WTC11 (cell line): ENCODE measurements at regions not wholly inside any gene's neighbourhood (a gene's known extent, or its start where the extent isn't known, plus 50 kb on each side); places are given as distances from the start of the nearest gene placed in this dataset.

Source experiments
- ATAC-seq: fragments of 200-7000 bp; cut with Tn5 transposase; 2 replicates; pipeline ENCODE4 v1.10.0; 2021; ENCODE audit warnings: mild to moderate bottlenecking, moderate library complexity
- CTCF ChIA-PET: fragments of 300-600 bp; sonication (Branson Sonifier 250); formaldehyde crosslinking; loops from one replicate; lab custom pipeline; 2021; ENCODE audit warnings: antibody characterized with exemption; lab: Charles Lee
- POLR2A ChIA-PET: fragments of 350-600 bp; sonication (Branson Sonifier 250); formaldehyde crosslinking; loops from one replicate; lab custom pipeline; 2021; ENCODE audit warnings: antibody characterized with exemption; lab: Charles Lee
- DNase-seq: peaks from one replicate; pipeline ENCODE4 v3.0.0; 2021; ENCODE audit warnings: low spot score
- H3K27ac Mint-ChIP-seq: 2 replicates; pipeline ENCODE4 v1.8.0; 2021; ENCODE audit warnings: mixed read lengths
- H3K27me3 Mint-ChIP-seq: 2 replicates; pipeline ENCODE4 v1.8.0; 2021; ENCODE audit warnings: low read depth, mild to moderate bottlenecking, moderate library complexity, mixed read lengths
- H3K36me3 Mint-ChIP-seq: 2 replicates; pipeline ENCODE4 v1.8.0; 2021; ENCODE audit warnings: mixed read lengths
- H3K4me1 Mint-ChIP-seq: 2 replicates; pipeline ENCODE4 v1.8.0; 2022; ENCODE audit warnings: mixed read lengths
- H3K4me3 Mint-ChIP-seq: 2 replicates; pipeline ENCODE4 v1.8.0; 2021; ENCODE audit warnings: mild to moderate bottlenecking, moderate library complexity, mixed read lengths
- H3K9me3 Mint-ChIP-seq: 2 replicates; pipeline ENCODE4 v1.8.0; 2021; ENCODE audit warnings: mixed read lengths
- JAZF1 ChIP-seq: fragments of 250-450 bp; sonication (Bioruptor Pico); IDR thresholded peaks from 2 replicates; pipeline ENCODE4 v1.9.0; 2021; ENCODE audit warnings: moderate library complexity, mild to moderate bottlenecking, inconsistent platforms
- NFATC4 ChIP-seq: fragments of 250-450 bp; sonication (Bioruptor Pico); IDR thresholded peaks from 2 replicates; pipeline ENCODE4 v1.9.0; 2021; ENCODE audit warnings: mild to moderate bottlenecking
- NFYB ChIP-seq: sonication (generic); formaldehyde crosslinking; conservative IDR thresholded peaks from 2 replicates; pipeline ENCODE4 v1.8.0; 2022; ENCODE audit warnings: low read depth, missing genetic modification reagents
- SMAD3 ChIP-seq: sonication (generic); formaldehyde crosslinking; IDR thresholded peaks from 2 replicates; pipeline ENCODE4 v1.8.0; 2022; ENCODE audit warnings: missing genetic modification reagents, mild to moderate bottlenecking, borderline replicate concordance
- SMAD4 ChIP-seq: sonication (generic); formaldehyde crosslinking; IDR thresholded peaks from 2 replicates; pipeline ENCODE4 v1.8.0; 2022; ENCODE audit warnings: mild to moderate bottlenecking, missing genetic modification reagents
- SOX15 ChIP-seq: fragments of 250-450 bp; sonication (Bioruptor Pico); IDR thresholded peaks from 2 replicates; pipeline ENCODE4 v1.9.0; 2021; ENCODE audit warnings: mild to moderate bottlenecking
- TP53 ChIP-seq: sonication (generic); formaldehyde crosslinking; IDR thresholded peaks from 2 replicates; pipeline ENCODE4 v1.8.1; 2023; ENCODE audit warnings: mild to moderate bottlenecking, missing genetic modification reagents
- ZNF219 ChIP-seq: sonication (generic); formaldehyde crosslinking; IDR thresholded peaks from 2 replicates; pipeline ENCODE4 v1.8.0; 2023; ENCODE audit warnings: missing genetic modification reagents, mild to moderate bottlenecking, borderline replicate concordance
- ZNF671 ChIP-seq: fragments of 250-450 bp; sonication (Bioruptor Pico); IDR thresholded peaks from 2 replicates; pipeline ENCODE4 v1.8.0; 2021; ENCODE audit warnings: mild to moderate bottlenecking
- TF ChIP-seq, protein P1 (sequence below): sonication (generic); formaldehyde crosslinking; IDR thresholded peaks from 2 replicates; pipeline ENCODE4 v1.8.0; 2022; ENCODE audit warnings: mild to moderate bottlenecking, missing genetic modification reagents
- TF ChIP-seq, protein P2 (sequence below): sonication (generic); formaldehyde crosslinking; IDR thresholded peaks from 2 replicates; pipeline ENCODE4 v1.8.0; 2022; ENCODE audit warnings: mild to moderate bottlenecking, missing genetic modification reagents
- TF ChIP-seq, protein P3 (sequence below): sonication (generic); formaldehyde crosslinking; IDR thresholded peaks from 2 replicates; pipeline ENCODE4 v1.8.1; 2023; ENCODE audit warnings: mild to moderate bottlenecking, missing genetic modification reagents, moderate library complexity
- TF ChIP-seq, protein P4 (sequence below): sonication (generic); formaldehyde crosslinking; IDR thresholded peaks from 2 replicates; pipeline ENCODE4 v1.8.1; 2023; ENCODE audit warnings: mild to moderate bottlenecking, missing genetic modification reagents
- TF ChIP-seq, protein P5 (sequence below): fragments of 250-450 bp; sonication (Bioruptor Pico); IDR thresholded peaks from 2 replicates; pipeline ENCODE4 v1.9.0; 2021; ENCODE audit warnings: mild to moderate bottlenecking
- TF ChIP-seq, protein P6 (sequence below): sonication (generic); formaldehyde crosslinking; conservative IDR thresholded peaks from 2 replicates; pipeline ENCODE4 v1.8.1; 2022; ENCODE audit warnings: mild to moderate bottlenecking, missing genetic modification reagents
- TF ChIP-seq, protein P7 (sequence below): sonication (generic); formaldehyde crosslinking; IDR thresholded peaks from 2 replicates; pipeline ENCODE4 v1.8.0; 2022; ENCODE audit warnings: missing genetic modification reagents
- TF ChIP-seq, protein P8 (sequence below): sonication (generic); formaldehyde crosslinking; IDR thresholded peaks from 2 replicates; pipeline ENCODE4 v1.8.1; 2023; ENCODE audit warnings: mild to moderate bottlenecking, moderate library complexity, missing genetic modification reagents

DNA sequence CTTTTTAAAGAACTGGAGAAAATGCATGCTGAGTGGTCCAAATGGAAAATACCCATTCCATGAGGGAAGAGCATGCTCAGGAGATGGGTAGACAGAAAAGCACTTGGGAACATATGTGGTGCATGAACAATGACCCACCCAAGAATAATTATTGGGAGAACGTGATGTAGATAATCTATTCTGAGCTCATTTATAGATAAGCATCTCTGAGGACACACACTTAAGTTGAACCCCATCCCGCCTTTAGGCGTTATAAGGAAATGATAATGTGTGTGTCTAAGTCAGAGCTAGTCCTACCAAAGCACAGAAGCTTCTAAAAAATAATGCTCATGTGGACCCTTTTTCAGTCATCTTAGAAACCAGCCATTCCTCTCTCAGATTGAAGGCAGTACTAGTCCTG is 189.9 kb downstream of the KTN1 start:
- POLR2A ChIA-PET: no interaction called here
- no peak for DNase-seq
- no peak for ATAC-seq

DNA sequence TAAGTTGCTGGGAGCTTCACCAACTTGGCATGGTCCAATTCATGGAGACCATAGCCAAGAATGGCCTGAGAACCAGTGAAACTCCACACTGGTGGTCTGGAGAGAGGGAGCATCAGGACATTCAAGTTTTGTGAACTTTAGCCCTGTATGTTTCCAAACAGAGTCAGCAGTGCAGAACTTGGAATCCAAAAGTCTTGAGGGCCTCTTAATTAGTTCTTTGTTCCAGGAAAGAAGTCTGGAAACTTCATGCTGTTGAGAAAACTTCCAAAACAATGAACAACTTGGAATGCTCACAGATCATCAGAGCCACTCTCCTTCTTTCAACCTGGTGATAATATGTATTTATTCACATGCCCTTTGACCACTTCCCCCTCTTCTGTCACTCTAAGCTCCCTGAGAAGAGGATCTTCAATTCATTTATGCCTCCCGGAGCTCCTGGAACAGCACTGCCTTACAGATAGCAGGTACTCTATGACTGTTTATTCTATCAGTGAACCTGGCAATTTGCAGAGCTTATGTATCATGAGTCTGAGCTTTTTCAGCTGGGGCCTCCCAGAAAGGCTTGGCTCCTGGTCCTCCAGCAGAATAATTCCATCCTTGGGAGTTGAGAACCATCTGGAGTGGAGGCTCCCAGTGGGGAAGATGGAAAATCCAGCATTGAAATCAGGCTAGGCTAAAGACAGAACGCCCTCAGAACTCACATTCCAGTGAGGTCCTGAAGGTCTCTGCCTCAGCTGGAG is 191.4 kb downstream of the KTN1 start:
- no peaks in the 10 kb centered on the region for H3K4me1 Mint-ChIP-seq
- H3K4me3 Mint-ChIP-seq: no peak overlapping the region
- no peaks in the 10 kb centered on the region; the same call in 1 of the 2 replicates for H3K27me3 Mint-ChIP-seq
- H3K36me3 Mint-ChIP-seq: no peaks in the 10 kb centered on the region
- POLR2A ChIA-PET: no interaction called here
- H3K9me3 Mint-ChIP-seq: peaks cover 7% of the 10 kb centered on the region
- ATAC-seq: no peak
- H3K27ac Mint-ChIP-seq: no peak overlapping the region
- no peak for DNase-seq
- CTCF ChIA-PET: no interaction called here
- TF ChIP-seq, protein P1, sequence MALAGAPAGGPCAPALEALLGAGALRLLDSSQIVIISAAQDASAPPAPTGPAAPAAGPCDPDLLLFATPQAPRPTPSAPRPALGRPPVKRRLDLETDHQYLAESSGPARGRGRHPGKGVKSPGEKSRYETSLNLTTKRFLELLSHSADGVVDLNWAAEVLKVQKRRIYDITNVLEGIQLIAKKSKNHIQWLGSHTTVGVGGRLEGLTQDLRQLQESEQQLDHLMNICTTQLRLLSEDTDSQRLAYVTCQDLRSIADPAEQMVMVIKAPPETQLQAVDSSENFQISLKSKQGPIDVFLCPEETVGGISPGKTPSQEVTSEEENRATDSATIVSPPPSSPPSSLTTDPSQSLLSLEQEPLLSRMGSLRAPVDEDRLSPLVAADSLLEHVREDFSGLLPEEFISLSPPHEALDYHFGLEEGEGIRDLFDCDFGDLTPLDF (CRISPR knock-in tag): no peak
- TF ChIP-seq, protein P2, sequence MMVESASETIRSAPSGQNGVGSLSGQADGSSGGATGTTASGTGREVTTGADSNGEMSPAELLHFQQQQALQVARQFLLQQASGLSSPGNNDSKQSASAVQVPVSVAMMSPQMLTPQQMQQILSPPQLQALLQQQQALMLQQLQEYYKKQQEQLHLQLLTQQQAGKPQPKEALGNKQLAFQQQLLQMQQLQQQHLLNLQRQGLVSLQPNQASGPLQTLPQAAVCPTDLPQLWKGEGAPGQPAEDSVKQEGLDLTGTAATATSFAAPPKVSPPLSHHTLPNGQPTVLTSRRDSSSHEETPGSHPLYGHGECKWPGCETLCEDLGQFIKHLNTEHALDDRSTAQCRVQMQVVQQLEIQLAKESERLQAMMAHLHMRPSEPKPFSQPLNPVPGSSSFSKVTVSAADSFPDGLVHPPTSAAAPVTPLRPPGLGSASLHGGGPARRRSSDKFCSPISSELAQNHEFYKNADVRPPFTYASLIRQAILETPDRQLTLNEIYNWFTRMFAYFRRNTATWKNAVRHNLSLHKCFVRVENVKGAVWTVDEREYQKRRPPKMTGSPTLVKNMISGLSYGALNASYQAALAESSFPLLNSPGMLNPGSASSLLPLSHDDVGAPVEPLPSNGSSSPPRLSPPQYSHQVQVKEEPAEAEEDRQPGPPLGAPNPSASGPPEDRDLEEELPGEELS: no peak
- no peak for TF ChIP-seq SOX15 (CRISPR knock-in tag)
- TF ChIP-seq TP53: no peak
- TF ChIP-seq, protein P3, sequence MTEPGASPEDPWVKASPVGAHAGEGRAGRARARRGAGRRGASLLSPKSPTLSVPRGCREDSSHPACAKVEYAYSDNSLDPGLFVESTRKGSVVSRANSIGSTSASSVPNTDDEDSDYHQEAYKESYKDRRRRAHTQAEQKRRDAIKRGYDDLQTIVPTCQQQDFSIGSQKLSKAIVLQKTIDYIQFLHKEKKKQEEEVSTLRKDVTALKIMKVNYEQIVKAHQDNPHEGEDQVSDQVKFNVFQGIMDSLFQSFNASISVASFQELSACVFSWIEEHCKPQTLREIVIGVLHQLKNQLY (CRISPR knock-in tag): no peak
- no peak for TF ChIP-seq SMAD4 (CRISPR knock-in tag)
- TF ChIP-seq ZNF219 (CRISPR knock-in tag): no peak
- TF ChIP-seq NFATC4 (CRISPR knock-in tag): no peak
- no peak for TF ChIP-seq NFYB
- TF ChIP-seq, protein P4, sequence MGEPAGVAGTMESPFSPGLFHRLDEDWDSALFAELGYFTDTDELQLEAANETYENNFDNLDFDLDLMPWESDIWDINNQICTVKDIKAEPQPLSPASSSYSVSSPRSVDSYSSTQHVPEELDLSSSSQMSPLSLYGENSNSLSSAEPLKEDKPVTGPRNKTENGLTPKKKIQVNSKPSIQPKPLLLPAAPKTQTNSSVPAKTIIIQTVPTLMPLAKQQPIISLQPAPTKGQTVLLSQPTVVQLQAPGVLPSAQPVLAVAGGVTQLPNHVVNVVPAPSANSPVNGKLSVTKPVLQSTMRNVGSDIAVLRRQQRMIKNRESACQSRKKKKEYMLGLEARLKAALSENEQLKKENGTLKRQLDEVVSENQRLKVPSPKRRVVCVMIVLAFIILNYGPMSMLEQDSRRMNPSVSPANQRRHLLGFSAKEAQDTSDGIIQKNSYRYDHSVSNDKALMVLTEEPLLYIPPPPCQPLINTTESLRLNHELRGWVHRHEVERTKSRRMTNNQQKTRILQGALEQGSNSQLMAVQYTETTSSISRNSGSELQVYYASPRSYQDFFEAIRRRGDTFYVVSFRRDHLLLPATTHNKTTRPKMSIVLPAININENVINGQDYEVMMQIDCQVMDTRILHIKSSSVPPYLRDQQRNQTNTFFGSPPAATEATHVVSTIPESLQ: no peak

More for the DNA sequence above, 189.9 kb downstream of the KTN1 start:
- H3K27me3 Mint-ChIP-seq: no peaks in the 10 kb centered on the region; the same call in 1 of the 2 replicates
- H3K36me3 Mint-ChIP-seq: no peaks in the 10 kb centered on the region
- TF ChIP-seq, protein P5, sequence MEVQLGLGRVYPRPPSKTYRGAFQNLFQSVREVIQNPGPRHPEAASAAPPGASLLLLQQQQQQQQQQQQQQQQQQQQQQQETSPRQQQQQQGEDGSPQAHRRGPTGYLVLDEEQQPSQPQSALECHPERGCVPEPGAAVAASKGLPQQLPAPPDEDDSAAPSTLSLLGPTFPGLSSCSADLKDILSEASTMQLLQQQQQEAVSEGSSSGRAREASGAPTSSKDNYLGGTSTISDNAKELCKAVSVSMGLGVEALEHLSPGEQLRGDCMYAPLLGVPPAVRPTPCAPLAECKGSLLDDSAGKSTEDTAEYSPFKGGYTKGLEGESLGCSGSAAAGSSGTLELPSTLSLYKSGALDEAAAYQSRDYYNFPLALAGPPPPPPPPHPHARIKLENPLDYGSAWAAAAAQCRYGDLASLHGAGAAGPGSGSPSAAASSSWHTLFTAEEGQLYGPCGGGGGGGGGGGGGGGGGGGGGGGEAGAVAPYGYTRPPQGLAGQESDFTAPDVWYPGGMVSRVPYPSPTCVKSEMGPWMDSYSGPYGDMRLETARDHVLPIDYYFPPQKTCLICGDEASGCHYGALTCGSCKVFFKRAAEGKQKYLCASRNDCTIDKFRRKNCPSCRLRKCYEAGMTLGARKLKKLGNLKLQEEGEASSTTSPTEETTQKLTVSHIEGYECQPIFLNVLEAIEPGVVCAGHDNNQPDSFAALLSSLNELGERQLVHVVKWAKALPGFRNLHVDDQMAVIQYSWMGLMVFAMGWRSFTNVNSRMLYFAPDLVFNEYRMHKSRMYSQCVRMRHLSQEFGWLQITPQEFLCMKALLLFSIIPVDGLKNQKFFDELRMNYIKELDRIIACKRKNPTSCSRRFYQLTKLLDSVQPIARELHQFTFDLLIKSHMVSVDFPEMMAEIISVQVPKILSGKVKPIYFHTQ: no peak
- no peak for TF ChIP-seq JAZF1 (CRISPR knock-in tag)
- TF ChIP-seq, protein P6, sequence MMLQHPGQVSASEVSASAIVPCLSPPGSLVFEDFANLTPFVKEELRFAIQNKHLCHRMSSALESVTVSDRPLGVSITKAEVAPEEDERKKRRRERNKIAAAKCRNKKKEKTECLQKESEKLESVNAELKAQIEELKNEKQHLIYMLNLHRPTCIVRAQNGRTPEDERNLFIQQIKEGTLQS (CRISPR knock-in tag): no peak
- TF ChIP-seq, protein P7, sequence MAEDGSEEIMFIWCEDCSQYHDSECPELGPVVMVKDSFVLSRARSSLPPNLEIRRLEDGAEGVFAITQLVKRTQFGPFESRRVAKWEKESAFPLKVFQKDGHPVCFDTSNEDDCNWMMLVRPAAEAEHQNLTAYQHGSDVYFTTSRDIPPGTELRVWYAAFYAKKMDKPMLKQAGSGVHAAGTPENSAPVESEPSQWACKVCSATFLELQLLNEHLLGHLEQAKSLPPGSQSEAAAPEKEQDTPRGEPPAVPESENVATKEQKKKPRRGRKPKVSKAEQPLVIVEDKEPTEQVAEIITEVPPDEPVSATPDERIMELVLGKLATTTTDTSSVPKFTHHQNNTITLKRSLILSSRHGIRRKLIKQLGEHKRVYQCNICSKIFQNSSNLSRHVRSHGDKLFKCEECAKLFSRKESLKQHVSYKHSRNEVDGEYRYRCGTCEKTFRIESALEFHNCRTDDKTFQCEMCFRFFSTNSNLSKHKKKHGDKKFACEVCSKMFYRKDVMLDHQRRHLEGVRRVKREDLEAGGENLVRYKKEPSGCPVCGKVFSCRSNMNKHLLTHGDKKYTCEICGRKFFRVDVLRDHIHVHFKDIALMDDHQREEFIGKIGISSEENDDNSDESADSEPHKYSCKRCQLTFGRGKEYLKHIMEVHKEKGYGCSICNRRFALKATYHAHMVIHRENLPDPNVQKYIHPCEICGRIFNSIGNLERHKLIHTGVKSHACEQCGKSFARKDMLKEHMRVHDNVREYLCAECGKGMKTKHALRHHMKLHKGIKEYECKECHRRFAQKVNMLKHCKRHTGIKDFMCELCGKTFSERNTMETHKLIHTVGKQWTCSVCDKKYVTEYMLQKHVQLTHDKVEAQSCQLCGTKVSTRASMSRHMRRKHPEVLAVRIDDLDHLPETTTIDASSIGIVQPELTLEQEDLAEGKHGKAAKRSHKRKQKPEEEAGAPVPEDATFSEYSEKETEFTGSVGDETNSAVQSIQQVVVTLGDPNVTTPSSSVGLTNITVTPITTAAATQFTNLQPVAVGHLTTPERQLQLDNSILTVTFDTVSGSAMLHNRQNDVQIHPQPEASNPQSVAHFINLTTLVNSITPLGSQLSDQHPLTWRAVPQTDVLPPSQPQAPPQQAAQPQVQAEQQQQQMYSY (CRISPR knock-in tag): no peak
- TF ChIP-seq ZNF671 (CRISPR knock-in tag): no peak
- TF ChIP-seq, protein P8, sequence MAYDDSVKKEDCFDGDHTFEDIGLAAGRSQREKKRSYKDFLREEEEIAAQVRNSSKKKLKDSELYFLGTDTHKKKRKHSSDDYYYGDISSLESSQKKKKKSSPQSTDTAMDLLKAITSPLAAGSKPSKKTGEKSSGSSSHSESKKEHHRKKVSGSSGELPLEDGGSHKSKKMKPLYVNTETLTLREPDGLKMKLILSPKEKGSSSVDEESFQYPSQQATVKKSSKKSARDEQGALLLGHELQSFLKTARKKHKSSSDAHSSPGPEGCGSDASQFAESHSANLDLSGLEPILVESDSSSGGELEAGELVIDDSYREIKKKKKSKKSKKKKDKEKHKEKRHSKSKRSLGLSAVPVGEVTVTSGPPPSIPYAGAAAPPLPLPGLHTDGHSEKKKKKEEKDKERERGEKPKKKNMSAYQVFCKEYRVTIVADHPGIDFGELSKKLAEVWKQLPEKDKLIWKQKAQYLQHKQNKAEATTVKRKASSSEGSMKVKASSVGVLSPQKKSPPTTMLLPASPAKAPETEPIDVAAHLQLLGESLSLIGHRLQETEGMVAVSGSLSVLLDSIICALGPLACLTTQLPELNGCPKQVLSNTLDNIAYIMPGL: no peak
- no peak for TF ChIP-seq SMAD3
- peaks cover 7% of the 10 kb centered on the region for H3K9me3 Mint-ChIP-seq
- H3K4me3 Mint-ChIP-seq: no peak overlapping the region
- CTCF ChIA-PET: interaction anchor here (1.3 kb wide), 1 partner anchor 705 kb away, joined by 3 read pairs; no protein-coding TSS in a partner anchor
- no peaks in the 10 kb centered on the region for H3K4me1 Mint-ChIP-seq
- no peak overlapping the region for H3K27ac Mint-ChIP-seq
